ENCODE measurements at regions not wholly inside any gene's neighbourhood (a gene's known extent, or its start where the extent isn't known, plus 50 kb on each side); places are given as distances from the start of the nearest gene placed in this dataset.

DNA sequence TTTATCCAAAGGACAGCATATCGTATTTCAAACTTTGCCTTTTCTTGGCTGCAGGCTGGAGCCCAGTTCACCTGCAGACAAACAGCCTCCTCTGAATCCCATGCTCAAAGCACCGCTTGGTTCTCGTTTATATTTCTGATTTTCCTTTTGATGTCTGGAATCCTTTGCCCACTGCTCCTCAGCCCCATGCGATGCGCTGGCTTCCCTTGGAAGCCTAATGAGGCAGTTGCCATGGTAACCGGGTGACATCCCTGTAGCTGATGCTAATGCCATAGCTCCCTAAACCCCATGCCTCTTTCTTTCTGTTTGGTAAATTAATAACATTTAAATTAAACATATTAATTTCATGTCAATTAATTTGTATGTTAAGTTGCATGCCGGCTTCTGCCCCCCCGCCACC, 327.1 kb downstream of the PRDM2 start:
- TF ChIP-seq, protein P1, sequence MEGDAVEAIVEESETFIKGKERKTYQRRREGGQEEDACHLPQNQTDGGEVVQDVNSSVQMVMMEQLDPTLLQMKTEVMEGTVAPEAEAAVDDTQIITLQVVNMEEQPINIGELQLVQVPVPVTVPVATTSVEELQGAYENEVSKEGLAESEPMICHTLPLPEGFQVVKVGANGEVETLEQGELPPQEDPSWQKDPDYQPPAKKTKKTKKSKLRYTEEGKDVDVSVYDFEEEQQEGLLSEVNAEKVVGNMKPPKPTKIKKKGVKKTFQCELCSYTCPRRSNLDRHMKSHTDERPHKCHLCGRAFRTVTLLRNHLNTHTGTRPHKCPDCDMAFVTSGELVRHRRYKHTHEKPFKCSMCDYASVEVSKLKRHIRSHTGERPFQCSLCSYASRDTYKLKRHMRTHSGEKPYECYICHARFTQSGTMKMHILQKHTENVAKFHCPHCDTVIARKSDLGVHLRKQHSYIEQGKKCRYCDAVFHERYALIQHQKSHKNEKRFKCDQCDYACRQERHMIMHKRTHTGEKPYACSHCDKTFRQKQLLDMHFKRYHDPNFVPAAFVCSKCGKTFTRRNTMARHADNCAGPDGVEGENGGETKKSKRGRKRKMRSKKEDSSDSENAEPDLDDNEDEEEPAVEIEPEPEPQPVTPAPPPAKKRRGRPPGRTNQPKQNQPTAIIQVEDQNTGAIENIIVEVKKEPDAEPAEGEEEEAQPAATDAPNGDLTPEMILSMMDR (conservative IDR thresholded peaks at IDR 0.05 in 1 of 2, IDR thresholded peaks at IDR 0.05 in 1 of 2; ENCODE audit: extremely low read depth in 1 of 2, insufficient read depth in 1 of 2, low read depth in 1 of 2, low read length in 2 of 2): no peak
- TF ChIP-seq EZH2 (IDR thresholded peaks at IDR 0.05; ENCODE audit: borderline replicate concordance, low read length): no peak

Measured in mammary epithelial cell (primary cell).